Prostate gland (tissue), 2 donors: ENCODE measurements at regions not wholly inside any gene's neighbourhood (a gene's known extent, or its start where the extent isn't known, plus 50 kb on each side); places are given as distances from the start of the nearest gene placed in this dataset.

Experiments
- POLR2AphosphoS5 ChIP-seq: sonication (generic); formaldehyde crosslinking; IDR thresholded peaks from one replicate; pipeline ENCODE4 v1.6.1; 2017; ENCODE audit warnings: antibody characterized with exemption
- TF ChIP-seq, protein P1 (sequence below), 4 experiments: fragments of 200-600 bp in 2 of 4; fragments of 450-650 bp in 2 of 4; sonication (generic) in 2 of 4; IDR thresholded peaks; 1 replicate in 3 of 4; 2 replicates in 1 of 4; pipeline ENCODE4 v1.5.1; 2016 to 2019; ENCODE audit warnings: antibody characterized with exemption in 4 of 4, mild to moderate bottlenecking in 2 of 4, moderate library complexity in 2 of 4

DNA sequence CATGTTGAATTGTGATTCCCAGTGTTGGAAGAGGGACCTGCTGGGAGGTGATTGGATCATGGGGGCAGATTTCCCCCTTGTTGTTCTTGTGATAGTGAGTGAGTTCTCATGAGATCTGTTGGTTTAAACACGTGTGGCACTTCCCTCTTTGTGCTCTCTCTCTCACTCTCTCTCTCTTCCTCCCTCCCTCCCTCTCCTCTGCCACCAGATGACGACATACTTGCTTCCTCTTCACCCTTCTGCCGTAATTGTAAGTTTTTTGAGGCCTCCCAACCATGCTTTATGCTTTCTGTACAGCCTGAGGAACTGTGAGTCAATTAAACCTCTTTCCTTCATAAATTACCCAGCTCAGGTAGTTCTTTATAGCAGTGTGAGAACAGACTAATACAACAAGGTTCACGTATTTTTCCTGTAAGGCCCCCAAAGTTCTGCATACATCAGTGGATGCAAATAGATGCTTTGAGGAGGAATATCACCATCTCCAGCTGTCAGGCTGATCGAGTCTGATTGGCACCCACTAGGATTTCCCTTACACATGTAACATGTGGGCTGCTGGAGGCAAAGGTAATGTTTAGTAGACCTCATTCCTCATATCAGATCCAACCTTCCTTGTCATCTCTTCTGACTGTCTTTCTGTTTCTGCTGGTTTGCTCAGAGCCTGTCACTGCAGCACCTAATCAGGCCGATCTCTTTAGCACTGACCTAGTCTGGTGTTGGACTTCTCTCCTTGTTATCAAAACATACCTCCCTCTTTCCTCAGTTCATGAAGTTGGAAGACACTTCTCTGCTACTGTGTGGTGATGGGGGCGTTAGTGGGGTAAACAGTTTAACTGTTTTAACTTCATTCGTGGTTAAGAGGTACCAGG is 54.3 kb upstream of the BACH2 start:
- TF ChIP-seq, protein P1, sequence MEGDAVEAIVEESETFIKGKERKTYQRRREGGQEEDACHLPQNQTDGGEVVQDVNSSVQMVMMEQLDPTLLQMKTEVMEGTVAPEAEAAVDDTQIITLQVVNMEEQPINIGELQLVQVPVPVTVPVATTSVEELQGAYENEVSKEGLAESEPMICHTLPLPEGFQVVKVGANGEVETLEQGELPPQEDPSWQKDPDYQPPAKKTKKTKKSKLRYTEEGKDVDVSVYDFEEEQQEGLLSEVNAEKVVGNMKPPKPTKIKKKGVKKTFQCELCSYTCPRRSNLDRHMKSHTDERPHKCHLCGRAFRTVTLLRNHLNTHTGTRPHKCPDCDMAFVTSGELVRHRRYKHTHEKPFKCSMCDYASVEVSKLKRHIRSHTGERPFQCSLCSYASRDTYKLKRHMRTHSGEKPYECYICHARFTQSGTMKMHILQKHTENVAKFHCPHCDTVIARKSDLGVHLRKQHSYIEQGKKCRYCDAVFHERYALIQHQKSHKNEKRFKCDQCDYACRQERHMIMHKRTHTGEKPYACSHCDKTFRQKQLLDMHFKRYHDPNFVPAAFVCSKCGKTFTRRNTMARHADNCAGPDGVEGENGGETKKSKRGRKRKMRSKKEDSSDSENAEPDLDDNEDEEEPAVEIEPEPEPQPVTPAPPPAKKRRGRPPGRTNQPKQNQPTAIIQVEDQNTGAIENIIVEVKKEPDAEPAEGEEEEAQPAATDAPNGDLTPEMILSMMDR (IDR thresholded peaks at IDR 0.05): no peak
- TF ChIP-seq POLR2AphosphoS5: no peak
